Endodermal cell (in vitro differentiated cells): ENCODE measurements at regions not wholly inside any gene's neighbourhood (a gene's known extent, or its start where the extent isn't known, plus 50 kb on each side); places are given as distances from the start of the nearest gene placed in this dataset.
"Not testable (repeated sequence)": the region's sequence is repeated elsewhere in the genome, so short reads cannot be mapped to it uniquely, and the experiment has no call there.

Experiments
- DNase-seq: peaks from one replicate; pipeline ENCODE4 v3.0.0-alpha.2; 2017
- H3K27ac ChIP-seq: 2 replicates; pipeline ENCODE4 v1.5.1; 2013; ENCODE audit warnings: mild to moderate bottlenecking, low read depth, low read length, moderate library complexity
- H3K27me3 ChIP-seq: 2 replicates; pipeline ENCODE4 v1.6.1; 2013; ENCODE audit warnings: mild to moderate bottlenecking, low read length, moderate library complexity; ENCODE audit not compliant: insufficient read depth, control insufficient read depth, poor library complexity, severe bottlenecking
- H3K36me3 ChIP-seq: 2 replicates; pipeline ENCODE4 v1.7.0; 2013; ENCODE audit warnings: mild to moderate bottlenecking, low read length, moderate library complexity; ENCODE audit not compliant: control insufficient read depth, insufficient read depth
- H3K4me1 ChIP-seq: one replicate; pipeline ENCODE4 v1.7.0; 2013; ENCODE audit warnings: low read length; ENCODE audit not compliant: control insufficient read depth, insufficient read depth
- H3K4me3 ChIP-seq: 2 replicates; pipeline ENCODE4 v1.5.1; 2013; ENCODE audit warnings: mild to moderate bottlenecking, low read length, moderate library complexity
- H3K9ac ChIP-seq: 2 replicates; pipeline ENCODE4 v1.6.1; 2013; ENCODE audit warnings: mild to moderate bottlenecking, low read length, moderate library complexity; ENCODE audit not compliant: poor library complexity, severe bottlenecking; ENCODE audit errors: extremely low read depth
- H3K9me3 ChIP-seq: 2 replicates; pipeline ENCODE4 v1.6.1; 2013; ENCODE audit warnings: mild to moderate bottlenecking, low read length, moderate library complexity; ENCODE audit not compliant: control insufficient read depth
- H3K27ac Mint-ChIP-seq: 2 replicates; pipeline ENCODE4 v1.8.0; 2020; ENCODE audit warnings: mixed read lengths
- H3K27me3 Mint-ChIP-seq: 2 replicates; pipeline ENCODE4 v1.8.0; 2021; ENCODE audit warnings: mild to moderate bottlenecking, mixed read lengths; ENCODE audit not compliant: insufficient read depth
- H3K36me3 Mint-ChIP-seq: 2 replicates; pipeline ENCODE4 v1.8.0; 2020; ENCODE audit warnings: low read depth, mixed read lengths
- H3K4me1 Mint-ChIP-seq: 2 replicates; pipeline ENCODE4 v1.8.0; 2020; ENCODE audit warnings: mixed read lengths
- H3K4me3 Mint-ChIP-seq: 2 replicates; pipeline ENCODE4 v1.8.0; 2020; ENCODE audit warnings: mild to moderate bottlenecking, moderate library complexity, mixed read lengths
- H3K9me3 Mint-ChIP-seq: 2 replicates; pipeline ENCODE4 v1.8.0; 2020; ENCODE audit warnings: mild to moderate bottlenecking, mixed read lengths
- CTCF ChIP-seq: fragments of 200-600 bp; sonication (generic); conservative IDR thresholded peaks from 2 replicates; pipeline ENCODE4 v1.5.0; 2021; ENCODE audit warnings: antibody characterized with exemption, mild to moderate bottlenecking
- WGBS, 2 experiments: methylation state at CpG; one replicate each; pipeline versions ENCODE4 v1.1.5 to v1.1.7; 2013; ENCODE audit warnings: missing lambda C conversion rate in 2 of 2, mixed read lengths in 1 of 2; ENCODE audit not compliant: insufficient coverage in 1 of 2, insufficient read length in 1 of 2; 5-methylcytosine and 5-hydroxymethylcytosine counted together

- Mint-ChIP-seq H3K4me3 (no peak overlapping the region), H3K4me1 (no peaks in the 10 kb centered on the region), H3K9me3 (peaks cover 11% of the 10 kb centered on the region), H3K27ac (no peak overlapping the region), H3K27me3 (no peaks in the 10 kb centered on the region), H3K36me3 (no peaks in the 10 kb centered on the region)
- no peak for DNase-seq
- Histone ChIP-seq H3K36me3 (no peaks in the 10 kb centered on the region), H3K27me3 (no peaks in the 10 kb centered on the region), H3K27ac (no peak overlapping the region), H3K9me3 (peaks cover 15% of the 10 kb centered on the region), H3K4me1 (no peaks in the 10 kb centered on the region), H3K9ac (no peak overlapping the region), H3K4me3 (no peak overlapping the region)
- WGBS, 2 experiments: 93 to 100% methylated on average over 1 to 2 of the region's 2 CpGs
- no peak for TF ChIP-seq CTCF
These were observed 546.5 kb upstream of the MIS18BP1 start for GRCh38 chr14:45799511-45799910.

GRCh38 chr14:45798659-45799058 is 545.7 kb upstream of the MIS18BP1 start:
- 94% methylated on average over 3 of the region's 3 CpGs for WGBS, 2 experiments
- no peak for TF ChIP-seq CTCF
- Mint-ChIP-seq H3K9me3 (peaks cover 13% of the 10 kb centered on the region), H3K27me3 (no peaks in the 10 kb centered on the region), H3K4me1 (no peaks in the 10 kb centered on the region), H3K27ac (no peak overlapping the region), H3K36me3 (no peaks in the 10 kb centered on the region), H3K4me3 (no peak overlapping the region)
- Histone ChIP-seq H3K9me3 (peaks cover 15% of the 10 kb centered on the region), H3K36me3 (no peaks in the 10 kb centered on the region), H3K27me3 (no peaks in the 10 kb centered on the region), H3K4me1 (no peaks in the 10 kb centered on the region), H3K9ac (no peak overlapping the region), H3K4me3 (no peak overlapping the region), H3K27ac (no peak overlapping the region)
- DNase-seq: no peak

GRCh38 chr14:45796006-45796405 is 543.0 kb upstream of the MIS18BP1 start:
- peaks cover 22% of the 10 kb centered on the region for H3K9me3 Mint-ChIP-seq
- H3K4me1 ChIP-seq: not testable (repeated sequence)
- peak; percentile 49 for DNase-seq

GRCh38 chr14:45793081-45793480 is 540.1 kb upstream of the MIS18BP1 start:
- 94% methylated on average over 3 to 4 of the region's 4 CpGs for WGBS, 2 experiments
- no peak overlapping the region for H3K27ac Mint-ChIP-seq

More at GRCh38 chr14:45796006-45796405, 543.0 kb upstream of the MIS18BP1 start:
- H3K27me3 ChIP-seq, H3K27ac Mint-ChIP-seq, H3K4me3 Mint-ChIP-seq, H3K36me3 ChIP-seq, H3K4me1 Mint-ChIP-seq, H3K27ac ChIP-seq, H3K27me3 Mint-ChIP-seq, H3K9ac ChIP-seq, H3K36me3 Mint-ChIP-seq: not testable (repeated sequence)
- Histone ChIP-seq H3K4me3 (peak overlapping the region; percentile 49), H3K9me3 (peaks cover 22% of the 10 kb centered on the region)
- 86 to 87% methylated on average over 7 to 8 of the region's 8 CpGs for WGBS, 2 experiments

More at GRCh38 chr14:45793081-45793480, 540.1 kb upstream of the MIS18BP1 start:
- Mint-ChIP-seq H3K4me3 (no peak overlapping the region), H3K36me3 (no peaks in the 10 kb centered on the region), H3K4me1 (no peaks in the 10 kb centered on the region), H3K27me3 (no peaks in the 10 kb centered on the region), H3K9me3 (peaks cover 44% of the 10 kb centered on the region)
- no peak for TF ChIP-seq CTCF
- Histone ChIP-seq H3K9ac (no peak overlapping the region), H3K9me3 (peaks cover 51% of the 10 kb centered on the region), H3K36me3 (no peaks in the 10 kb centered on the region), H3K27me3 (no peaks in the 10 kb centered on the region), H3K4me3 (no peak overlapping the region), H3K4me1 (no peaks in the 10 kb centered on the region), H3K27ac (no peak overlapping the region)
- no peak for DNase-seq
